ENCODE measurements at regions not wholly inside any gene's neighbourhood (a gene's known extent, or its start where the extent isn't known, plus 50 kb on each side); places are given as distances from the start of the nearest gene placed in this dataset.
A peak's percentile ranks its signal among the peaks of the same experiment; 100 is the strongest.

- no peak for DNase-seq (ENCODE audit: low read depth in 2 of 2)
These were observed 180.2 kb upstream of the RUNX1 start for GRCh38 chr21:35229290-35229689.

DNA sequence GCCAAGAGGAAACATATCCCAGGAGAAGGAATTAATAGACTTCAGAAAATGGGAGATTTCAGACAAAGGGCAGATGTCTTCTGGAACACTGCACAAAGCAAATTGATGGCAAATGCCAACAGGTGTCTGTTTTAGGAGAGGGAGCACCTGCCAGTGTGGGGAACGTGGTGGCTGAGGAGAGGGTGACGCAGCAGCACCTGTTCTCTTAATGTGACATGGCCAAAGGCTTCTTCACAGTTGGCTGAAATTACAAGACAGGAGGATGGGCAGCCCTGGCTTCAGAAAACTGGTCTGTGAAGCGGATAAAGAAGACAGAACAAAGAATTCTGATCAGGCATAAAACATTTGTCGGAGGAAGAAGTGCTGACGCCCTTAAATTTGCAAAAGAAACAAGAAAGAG, 178.7 kb upstream of the RUNX1 start:
- DNase-seq (ENCODE audit: low read depth in 2 of 2), result no peak

- no peak for DNase-seq (ENCODE audit: low read depth in 2 of 2)
These were observed 178.1 kb upstream of the RUNX1 start for GRCh38 chr21:35226968-35227744.

DNA sequence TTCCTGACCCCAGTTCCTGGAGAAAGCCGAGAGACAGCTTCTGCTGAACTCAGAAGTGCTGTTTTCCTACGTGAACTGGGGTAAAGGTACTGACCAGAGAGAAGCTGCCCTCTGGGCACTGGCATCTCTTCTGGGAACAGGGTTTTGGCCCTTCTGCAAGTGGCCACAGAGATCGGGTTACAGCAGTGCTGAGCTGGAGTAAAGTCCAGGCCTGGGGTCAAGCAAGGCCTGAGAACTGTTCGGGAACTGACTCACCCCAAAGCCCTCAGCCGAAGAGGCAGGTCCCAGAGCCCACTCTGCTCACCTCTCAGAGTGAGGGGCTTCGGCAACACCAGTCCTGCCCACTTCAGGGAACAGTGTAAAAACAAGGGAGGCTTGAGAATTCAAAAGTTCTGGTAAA, 177.2 kb upstream of the RUNX1 start:
- DNase-seq (ENCODE audit: low read depth in 2 of 2), result no peak

DNA sequence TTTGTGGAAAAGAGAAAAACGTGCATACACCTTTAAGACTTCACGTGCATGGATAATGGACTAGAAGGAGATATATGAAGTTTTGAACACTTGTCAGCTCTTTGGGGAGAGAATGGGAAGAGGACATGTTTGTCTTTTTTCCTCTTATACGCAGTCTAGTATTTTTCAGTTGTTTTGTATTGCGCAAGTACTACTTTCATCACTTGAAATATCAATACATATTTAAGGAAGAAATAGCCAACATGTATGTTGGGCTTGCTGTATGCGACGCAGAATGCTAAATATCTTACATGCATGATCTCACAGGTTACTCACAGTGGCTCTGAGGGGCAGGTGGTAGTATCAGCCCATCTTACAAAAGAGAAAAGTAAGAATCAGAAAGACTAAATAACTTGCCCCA, 176.5 kb upstream of the RUNX1 start:
- no peak for DNase-seq (ENCODE audit: low read depth in 2 of 2)

DNA sequence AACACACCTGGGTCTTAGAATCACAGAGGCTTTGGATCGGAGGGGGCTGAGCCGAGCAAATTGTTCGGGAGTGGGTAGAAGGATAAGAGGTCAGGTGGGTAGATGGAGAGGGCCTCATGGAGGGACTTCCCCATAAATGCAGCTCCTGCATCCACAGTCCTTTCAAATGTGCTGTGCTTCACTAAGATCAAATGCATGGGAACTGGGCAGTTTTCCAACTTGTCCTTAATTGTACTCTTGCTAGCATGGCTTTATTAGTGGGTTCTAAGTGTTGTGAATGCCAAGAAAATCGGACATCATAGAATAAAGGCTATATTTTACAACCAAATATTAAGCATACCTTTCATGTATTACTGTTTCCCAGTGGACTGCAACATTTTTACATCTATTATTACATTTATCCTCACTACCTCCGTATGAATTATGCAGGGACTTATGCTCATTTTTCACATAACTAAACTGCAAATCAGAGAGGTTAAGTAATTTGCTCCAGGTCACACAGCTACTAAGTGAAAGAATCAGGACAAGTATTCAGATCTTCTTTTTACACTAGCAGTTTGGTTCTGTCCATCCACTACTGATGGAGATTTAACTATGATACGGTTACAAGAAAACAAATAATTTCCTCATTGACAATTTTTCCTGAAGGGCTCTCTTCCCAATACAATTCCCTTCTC, 174.5 kb upstream of the RUNX1 start:
- DNase-seq (ENCODE audit: low read depth in 2 of 2), result no peak

- no peak for DNase-seq (ENCODE audit: low read depth in 2 of 2)
These were observed 173.4 kb upstream of the RUNX1 start for GRCh38 chr21:35222541-35222941.

DNA sequence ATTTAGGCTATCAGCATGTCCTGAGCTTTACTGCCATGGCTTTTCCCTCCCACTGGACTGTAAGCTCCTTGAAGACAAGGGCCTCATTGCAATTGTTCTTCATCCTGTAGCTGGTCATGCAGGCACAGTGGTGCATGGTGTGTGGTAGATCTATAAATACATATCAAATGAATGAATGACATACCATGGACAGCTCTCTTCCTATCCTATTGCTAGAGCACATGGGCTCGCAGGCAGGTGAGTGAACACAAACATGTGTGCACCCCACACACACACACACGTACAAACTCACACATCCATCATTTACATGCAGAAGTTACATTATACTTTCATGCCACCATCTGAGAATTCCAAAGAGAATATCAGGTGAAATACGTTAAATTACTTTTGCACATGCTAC, 172.9 kb upstream of the RUNX1 start:
- no peak for DNase-seq (ENCODE audit: low read depth in 2 of 2)

DNA sequence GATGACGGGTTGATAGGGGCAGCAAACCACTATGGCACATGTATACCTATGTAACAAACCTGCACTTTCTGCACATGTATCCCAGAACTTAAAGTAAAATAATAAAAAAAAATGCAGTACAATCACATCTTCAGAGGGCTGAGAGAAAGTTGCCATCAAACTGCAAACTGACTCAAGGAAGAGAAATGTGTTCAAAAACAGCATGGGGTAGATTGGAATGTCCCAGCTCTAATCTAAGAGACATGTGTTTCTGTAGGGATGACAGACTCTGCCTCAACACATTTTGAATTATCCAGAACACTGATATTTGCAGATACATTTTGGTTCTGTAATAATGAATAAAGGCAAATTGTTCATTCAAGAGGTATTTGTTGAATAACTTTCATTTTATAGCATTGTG, 171.2 kb upstream of the RUNX1 start:
- DNase-seq (ENCODE audit: low read depth in 2 of 2), result no peak

DNA sequence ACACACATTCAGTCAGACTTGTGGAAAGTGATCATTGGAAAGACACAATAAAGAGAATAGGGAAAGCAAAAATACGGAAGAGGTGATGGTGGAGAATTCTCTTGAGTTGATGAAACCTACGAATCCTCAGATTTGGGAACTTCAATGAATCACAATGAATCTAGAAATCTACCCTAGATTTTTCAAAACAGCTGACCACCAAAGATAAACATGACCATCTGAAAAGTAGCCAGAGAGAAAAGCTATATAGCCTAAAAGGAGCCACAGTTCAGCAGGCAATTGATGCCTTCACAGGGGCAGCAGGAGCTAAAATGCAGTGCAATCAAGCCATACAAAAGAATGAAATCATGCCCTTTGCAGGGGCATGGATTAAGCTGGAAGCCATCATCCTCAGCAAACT, 170.6 kb upstream of the RUNX1 start:
- DNase-seq (ENCODE audit: low read depth in 2 of 2), result no peak

- DNase-seq (ENCODE audit: low read depth in 2 of 2), result no peak
These were observed 170.2 kb upstream of the RUNX1 start for GRCh38 chr21:35219291-35219690.

DNA sequence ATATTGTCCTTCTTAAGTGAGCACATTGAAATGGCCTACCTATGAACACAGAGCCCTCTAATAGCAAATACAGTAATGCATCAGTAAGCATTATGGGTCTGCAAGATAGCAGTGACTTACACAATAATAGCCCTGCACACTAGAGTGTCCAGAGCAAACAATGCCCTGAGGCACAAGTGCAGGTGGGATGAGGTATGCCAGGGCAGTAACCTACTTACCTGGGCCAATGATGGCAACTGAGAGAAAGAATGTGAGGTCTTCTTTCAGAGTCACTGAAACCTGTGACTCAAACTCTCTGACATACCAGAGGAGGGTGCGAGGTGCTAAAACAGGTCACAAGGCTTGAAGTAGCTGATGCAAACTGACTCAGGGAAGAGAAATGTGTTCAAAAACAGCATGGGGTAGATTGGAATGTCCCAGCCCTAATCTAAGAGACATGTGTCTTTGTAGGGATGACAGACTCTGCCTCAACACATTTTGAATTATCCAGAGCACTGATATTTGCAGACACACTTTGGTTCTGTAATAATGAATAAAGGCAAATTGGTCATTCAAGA, 168.5 kb upstream of the RUNX1 start:
- DNase-seq (ENCODE audit: low read depth in 2 of 2), result peak; percentile 75 to 81

- no peak for DNase-seq (ENCODE audit: low read depth in 2 of 2)
These were observed 167.9 kb upstream of the RUNX1 start for GRCh38 chr21:35216996-35217395.

- no peak for DNase-seq (ENCODE audit: low read depth in 2 of 2)
These were observed 166.8 kb upstream of the RUNX1 start for GRCh38 chr21:35215870-35216269.

DNA sequence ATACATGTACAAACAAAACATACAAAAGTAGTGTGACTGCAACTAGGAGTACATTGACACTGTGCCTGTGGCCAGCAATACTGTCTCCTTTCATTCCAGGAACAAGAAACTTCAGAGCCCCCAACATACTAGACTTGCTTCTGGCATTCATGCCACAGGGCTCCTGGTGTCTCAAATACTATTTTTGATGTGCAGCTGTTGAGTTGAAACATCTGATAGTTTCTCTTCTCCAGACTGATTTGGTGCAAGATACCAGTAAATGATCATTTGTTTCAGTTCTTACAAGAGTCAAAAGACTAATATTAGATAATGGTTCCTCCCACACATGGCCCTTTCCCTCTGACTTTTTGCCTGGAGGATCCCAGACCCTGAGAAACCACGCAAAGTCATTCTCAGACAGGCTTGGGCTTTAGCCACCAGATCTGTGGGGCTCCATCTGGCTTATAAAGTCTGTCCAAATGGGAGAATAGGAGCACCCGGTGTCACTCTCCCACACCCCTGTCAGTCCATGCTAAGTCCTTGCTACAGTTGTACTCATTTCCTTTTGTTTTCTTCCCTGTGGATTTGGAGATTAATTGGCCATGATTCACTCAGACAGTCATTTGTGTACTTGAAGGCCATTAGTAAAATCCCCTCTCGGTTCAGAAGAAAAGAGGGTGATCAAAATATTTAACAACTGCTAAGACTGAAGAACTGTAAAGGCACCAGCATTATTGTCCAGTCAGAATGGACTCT, 163.5 kb upstream of the RUNX1 start:
- no peak for DNase-seq (ENCODE audit: low read depth in 2 of 2)

GRCh38 chr21:35211782-35212181, 162.7 kb upstream of the RUNX1 start:
- DNase-seq (ENCODE audit: low read depth in 2 of 2), result no peak

GRCh38 chr21:35210093-35210492, 161.0 kb upstream of the RUNX1 start:
- no peak for DNase-seq (ENCODE audit: low read depth in 2 of 2)

DNA sequence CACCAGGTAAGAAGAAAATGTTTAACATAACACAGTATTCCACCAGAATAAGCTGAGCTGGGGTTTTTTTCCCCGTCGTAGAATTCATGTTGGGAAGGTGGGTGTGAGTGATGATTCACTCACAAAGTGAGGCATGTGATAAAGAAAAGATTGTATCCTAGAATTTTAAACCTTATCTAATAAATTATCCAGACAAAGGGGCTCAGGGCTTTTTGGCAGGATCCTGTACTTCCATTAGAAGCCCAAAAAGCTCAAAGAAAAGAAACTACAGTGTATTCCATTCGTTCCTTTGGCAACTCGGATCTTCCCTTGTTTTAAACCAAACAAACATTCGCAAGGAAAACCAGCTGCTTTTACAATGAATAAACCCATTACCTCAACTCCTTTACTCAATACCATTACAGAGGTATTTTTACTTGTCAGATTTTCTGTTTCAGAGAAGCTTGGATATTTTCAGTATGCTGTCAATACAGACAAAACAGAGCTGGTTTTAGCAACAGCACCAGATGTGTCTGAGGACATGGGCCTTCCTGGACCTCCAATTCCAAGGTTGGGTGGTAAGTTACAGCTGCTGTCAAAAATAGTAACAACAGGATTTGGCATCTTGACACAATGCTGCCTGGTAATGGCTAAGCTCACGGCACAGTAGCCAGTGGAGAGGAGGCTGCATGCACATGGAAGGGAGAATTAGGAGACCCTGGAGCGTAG, 159.9 kb upstream of the RUNX1 start:
- no peak for DNase-seq (ENCODE audit: low read depth in 2 of 2)

- no peak for DNase-seq (ENCODE audit: low read depth in 2 of 2)
These were observed 159.0 kb upstream of the RUNX1 start for GRCh38 chr21:35208104-35208503.

- no peak for DNase-seq (ENCODE audit: low read depth in 2 of 2)
These were observed 158.2 kb upstream of the RUNX1 start for GRCh38 chr21:35207322-35207721.

DNA sequence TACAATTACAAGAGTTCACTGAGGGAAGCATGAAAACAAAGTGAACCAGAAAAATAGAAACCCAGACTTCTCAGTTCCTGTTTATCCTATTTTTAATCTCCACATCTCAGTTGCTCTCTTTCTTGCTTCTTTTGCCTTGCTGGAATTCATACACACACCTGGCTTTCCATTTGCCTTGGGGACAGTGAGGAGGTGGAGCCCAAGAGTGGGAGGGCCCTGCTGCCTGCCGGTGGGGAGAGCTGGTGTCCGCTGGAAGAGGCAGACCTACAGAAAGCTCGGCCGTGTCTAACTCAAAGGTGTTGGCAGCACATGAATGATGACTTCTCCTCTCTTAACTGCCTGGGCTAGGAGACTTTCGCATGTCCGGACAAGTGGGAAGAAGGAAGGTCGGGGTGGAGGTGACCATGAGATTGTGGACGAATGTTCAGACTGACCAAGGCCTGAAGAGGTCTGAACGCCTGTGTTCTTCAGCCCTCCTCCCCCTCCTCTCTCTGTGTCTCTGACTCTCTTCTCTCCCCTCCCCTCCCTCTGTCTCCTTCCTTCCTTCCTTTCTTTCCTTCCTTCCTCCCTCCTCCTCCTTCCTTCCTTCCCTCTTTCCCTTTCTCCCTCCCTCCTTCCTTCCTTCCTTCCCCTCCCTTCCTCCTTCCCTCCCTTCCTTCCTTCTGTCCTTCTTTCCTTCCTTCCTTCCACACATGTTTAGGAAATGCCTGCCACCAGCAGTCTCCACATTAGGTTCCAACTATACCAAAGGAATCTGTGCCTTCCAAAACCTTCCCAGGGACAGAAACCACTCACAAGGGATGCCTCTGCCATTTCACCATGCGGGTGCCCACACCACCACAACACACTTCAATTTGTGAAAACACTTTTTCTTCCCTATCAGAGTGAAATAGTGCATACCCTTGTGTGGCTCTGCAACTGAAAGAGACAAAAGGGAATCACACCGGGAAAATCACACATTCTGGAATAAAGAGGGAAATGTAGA, 157.3 kb upstream of the RUNX1 start:
- no peak for DNase-seq (ENCODE audit: low read depth in 2 of 2)
